Lower leg skin (tissue), 4 donors: ENCODE measurements at regions not wholly inside any gene's neighbourhood (a gene's known extent, or its start where the extent isn't known, plus 50 kb on each side); places are given as distances from the start of the nearest gene placed in this dataset.

Experiments used
- DNase-seq, 2 donors: peaks; one replicate each; pipeline ENCODE4 v3.0.0-alpha.2; 2019; ENCODE audit warnings: low spot score in 2 of 2
- H3K4me3 ChIP-seq: fragments of 200-600 bp; sonication (generic); 2 replicates; pipeline ENCODE4 v1.5.1; 2017; ENCODE audit warnings: mild to moderate bottlenecking, low read depth; ENCODE audit not compliant: poor library complexity, severe bottlenecking
- POLR2A ChIP-seq, 2 donors: fragments of 450-650 bp; IDR thresholded peaks; one replicate each; pipeline ENCODE4 v1.6.1; 2016 to 2017; ENCODE audit warnings: antibody characterized with exemption in 2 of 2, mild to moderate bottlenecking in 1 of 2, moderate library complexity in 1 of 2
- WGBS, 2 donors: methylation state at CpG; one replicate each; pipeline ENCODE4 v1.1.5; 2018; 5-methylcytosine and 5-hydroxymethylcytosine counted together
- intact Hi-C: fragments of 100-400 bp; cut with DNase I; formaldehyde crosslinking; loops from one replicate; pipeline ENCODE4 v1.15.0; 2023; ENCODE audit warnings: low total_unique reads
- TF ChIP-seq, protein P1 (sequence below), 3 donors: fragments of 450-650 bp; IDR thresholded peaks; one replicate each; pipeline ENCODE4 v1.5.1; 2016; ENCODE audit warnings: antibody characterized with exemption in 3 of 3, mild to moderate bottlenecking in 3 of 3, moderate library complexity in 2 of 3

- intact Hi-C loops, result no loop called here
- H3K4me3 ChIP-seq, result no peak overlapping the region
- DNase-seq, result no peak
- TF ChIP-seq, protein P1, sequence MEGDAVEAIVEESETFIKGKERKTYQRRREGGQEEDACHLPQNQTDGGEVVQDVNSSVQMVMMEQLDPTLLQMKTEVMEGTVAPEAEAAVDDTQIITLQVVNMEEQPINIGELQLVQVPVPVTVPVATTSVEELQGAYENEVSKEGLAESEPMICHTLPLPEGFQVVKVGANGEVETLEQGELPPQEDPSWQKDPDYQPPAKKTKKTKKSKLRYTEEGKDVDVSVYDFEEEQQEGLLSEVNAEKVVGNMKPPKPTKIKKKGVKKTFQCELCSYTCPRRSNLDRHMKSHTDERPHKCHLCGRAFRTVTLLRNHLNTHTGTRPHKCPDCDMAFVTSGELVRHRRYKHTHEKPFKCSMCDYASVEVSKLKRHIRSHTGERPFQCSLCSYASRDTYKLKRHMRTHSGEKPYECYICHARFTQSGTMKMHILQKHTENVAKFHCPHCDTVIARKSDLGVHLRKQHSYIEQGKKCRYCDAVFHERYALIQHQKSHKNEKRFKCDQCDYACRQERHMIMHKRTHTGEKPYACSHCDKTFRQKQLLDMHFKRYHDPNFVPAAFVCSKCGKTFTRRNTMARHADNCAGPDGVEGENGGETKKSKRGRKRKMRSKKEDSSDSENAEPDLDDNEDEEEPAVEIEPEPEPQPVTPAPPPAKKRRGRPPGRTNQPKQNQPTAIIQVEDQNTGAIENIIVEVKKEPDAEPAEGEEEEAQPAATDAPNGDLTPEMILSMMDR (IDR thresholded peaks at IDR 0.05), result no peak
- no peak for TF ChIP-seq POLR2A (IDR thresholded peaks at IDR 0.05)
- WGBS, 2 donors, result 89 to 91% methylated on average over 12 of the region's 12 CpGs
These were observed 1963.8 kb upstream of the CELF4 start for GRCh38 chr18:39529358-39529757.

DNA sequence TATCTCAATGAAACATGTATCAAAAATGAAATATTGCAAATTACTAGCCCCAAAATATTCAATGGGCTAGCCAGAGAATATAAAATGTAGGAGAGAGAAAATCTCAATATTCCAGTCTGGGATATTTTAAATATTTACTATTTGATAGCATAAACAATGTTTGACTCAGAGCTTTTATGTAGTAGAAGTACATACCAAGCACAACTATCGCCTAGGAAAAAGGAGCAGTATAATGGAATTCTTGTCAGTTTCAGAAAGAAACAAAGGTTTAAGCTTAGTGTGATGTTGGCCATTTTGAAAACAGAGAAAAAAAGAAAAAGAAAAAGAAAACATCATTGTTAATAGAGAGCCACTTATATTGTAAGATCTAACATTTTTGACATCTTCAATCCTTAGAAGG is 1961.9 kb upstream of the CELF4 start:
- DNase-seq, result no peak
- 95 to 97% methylated on average over 1 of the region's 1 CpG for WGBS, 2 donors
- H3K4me3 ChIP-seq, result no peak overlapping the region
- intact Hi-C loops, result no loop called here
- TF ChIP-seq POLR2A (IDR thresholded peaks at IDR 0.05), result no peak
- TF ChIP-seq, protein P1 (IDR thresholded peaks at IDR 0.05), result no peak

GRCh38 chr18:39524370-39524769 is 1958.8 kb upstream of the CELF4 start:
- H3K4me3 ChIP-seq, result no peak overlapping the region
- no peak for DNase-seq
- TF ChIP-seq POLR2A (IDR thresholded peaks at IDR 0.05), result no peak
- TF ChIP-seq, protein P1 (IDR thresholded peaks at IDR 0.05), result no peak
- intact Hi-C loops, result no loop called here

DNA sequence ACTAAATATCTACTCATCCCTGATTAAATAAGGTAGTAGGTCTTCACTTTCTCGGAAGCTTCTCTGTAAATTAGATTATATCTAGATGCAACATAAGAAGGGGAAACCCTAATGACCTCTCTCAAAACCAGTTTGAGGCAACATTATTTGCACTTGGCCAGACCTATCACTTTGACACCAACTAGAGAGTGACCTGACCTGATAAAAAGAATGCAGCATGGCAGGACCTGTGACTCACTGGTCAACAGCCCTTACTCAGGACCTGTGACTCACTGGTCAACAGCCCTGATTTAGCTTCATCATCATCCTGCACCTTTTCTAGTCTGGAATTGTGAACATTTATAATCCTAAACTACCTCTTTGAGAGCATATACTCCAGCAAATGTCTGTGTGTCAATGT is 1957.7 kb upstream of the CELF4 start:
- intact Hi-C loops, result no loop called here
- TF ChIP-seq POLR2A (IDR thresholded peaks at IDR 0.05), result no peak
- TF ChIP-seq, protein P1 (IDR thresholded peaks at IDR 0.05), result no peak
- WGBS, 2 donors, result 98 to 100% methylated on average over 1 of the region's 1 CpG
- DNase-seq, result no peak
- no peak overlapping the region for H3K4me3 ChIP-seq

DNA sequence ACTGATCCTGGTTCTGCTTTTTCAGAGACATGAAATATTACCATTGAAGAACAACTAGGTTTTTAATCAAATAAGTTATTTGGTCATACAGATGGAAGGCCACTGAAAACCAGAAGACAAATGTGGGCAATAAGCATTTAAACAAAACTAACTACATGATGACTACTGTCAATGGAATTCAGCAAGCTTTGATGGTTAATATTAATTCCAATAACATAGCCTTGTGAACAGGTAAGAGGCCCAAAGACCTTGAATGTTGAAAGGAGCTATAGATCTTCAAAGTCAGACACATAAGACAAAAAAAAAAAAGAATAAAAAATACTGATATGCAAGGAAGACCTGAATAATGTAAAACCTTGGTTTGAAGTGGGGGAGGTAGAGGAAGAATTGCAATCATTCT is 1955.6 kb upstream of the CELF4 start:
- DNase-seq, result no peak
- H3K4me3 ChIP-seq, result no peak overlapping the region
- TF ChIP-seq, protein P1 (IDR thresholded peaks at IDR 0.05), result no peak
- no peak for TF ChIP-seq POLR2A (IDR thresholded peaks at IDR 0.05)
- intact Hi-C loops, result no loop called here

- intact Hi-C loops, result loop anchor here (10.0 kb wide), 1 partner anchor 55 kb away; no protein-coding TSS in a partner anchor
These were observed 1954.1 kb upstream of the CELF4 start for GRCh38 chr18:39519741-39520140.

More at GRCh38 chr18:39519741-39520140, 1954.1 kb upstream of the CELF4 start:
- 66 to 82% methylated on average over 2 of the region's 2 CpGs for WGBS, 2 donors
- DNase-seq, result no peak
- no peak overlapping the region for H3K4me3 ChIP-seq
- TF ChIP-seq POLR2A (IDR thresholded peaks at IDR 0.05), result no peak
- TF ChIP-seq, protein P1 (IDR thresholded peaks at IDR 0.05), result no peak
